NCI-H1930 (cell line): ENCODE measurements at regions not wholly inside any gene's neighbourhood (a gene's known extent, or its start where the extent isn't known, plus 50 kb on each side); places are given as distances from the start of the nearest gene placed in this dataset.

Source experiments
- DNase-seq, 2 experiments: peaks; one replicate each; lab custom pipeline; 2025; lab: John Stamatoyannopoulos, UW

GRCh38 chr16:61323456-61323855, 712.8 kb downstream of the CDH8 start:
- DNase-seq = peak; percentile 53 to 74

GRCh38 chr16:61320791-61321190, 715.4 kb downstream of the CDH8 start:
- DNase-seq = no peak

GRCh38 chr16:61313931-61314330, 722.3 kb downstream of the CDH8 start:
- no peak for DNase-seq

GRCh38 chr16:61309386-61309785, 726.9 kb downstream of the CDH8 start:
- DNase-seq = no peak

- DNase-seq = no peak
Measured at GRCh38 chr16:61306204-61306603, 730.0 kb downstream of the CDH8 start.

- no peak for DNase-seq
Measured at GRCh38 chr16:61296814-61297213, 739.4 kb downstream of the CDH8 start.

- no peak for DNase-seq
Measured at GRCh38 chr16:61296305-61296704, 739.9 kb downstream of the CDH8 start.

- DNase-seq = no peak
Measured at GRCh38 chr16:61295311-61295710, 740.9 kb downstream of the CDH8 start.

- no peak for DNase-seq
Measured at GRCh38 chr16:61289141-61289540, 747.1 kb downstream of the CDH8 start.

GRCh38 chr16:61277849-61278248, 758.4 kb downstream of the CDH8 start:
- no peak for DNase-seq

GRCh38 chr16:61274211-61274610, 762.0 kb downstream of the CDH8 start:
- DNase-seq = no peak

- no peak for DNase-seq
Measured at GRCh38 chr16:61270726-61271125, 765.5 kb downstream of the CDH8 start.

- no peak for DNase-seq
Measured at GRCh38 chr16:61263400-61263799, 772.8 kb downstream of the CDH8 start.

GRCh38 chr16:61261315-61261714, 774.9 kb downstream of the CDH8 start:
- no peak for DNase-seq

- DNase-seq = no peak
Measured at GRCh38 chr16:61246592-61246991, 789.6 kb downstream of the CDH8 start.

- no peak for DNase-seq
Measured at GRCh38 chr16:61243954-61244353, 792.3 kb downstream of the CDH8 start.

- no peak for DNase-seq
Measured at GRCh38 chr16:61237884-61238485, 798.3 kb downstream of the CDH8 start.

GRCh38 chr16:61233713-61234112, 802.5 kb downstream of the CDH8 start:
- no peak for DNase-seq

GRCh38 chr16:61228371-61228770, 807.9 kb downstream of the CDH8 start:
- no peak for DNase-seq

- DNase-seq = no peak
Measured at GRCh38 chr16:61215605-61216004, 820.6 kb downstream of the CDH8 start.

GRCh38 chr16:61214780-61215179, 821.5 kb downstream of the CDH8 start:
- peak in 1 of 2 experiments; percentile 1 for DNase-seq

GRCh38 chr16:61210076-61210475, 826.2 kb downstream of the CDH8 start:
- DNase-seq = no peak

GRCh38 chr16:61195006-61195405, 841.2 kb downstream of the CDH8 start:
- no peak for DNase-seq

GRCh38 chr16:61194573-61194972, 841.7 kb downstream of the CDH8 start:
- no peak for DNase-seq

- no peak for DNase-seq
Measured at GRCh38 chr16:61182391-61182790, 853.8 kb downstream of the CDH8 start.
